ENCODE measurements at regions not wholly inside any gene's neighbourhood (a gene's known extent, or its start where the extent isn't known, plus 50 kb on each side); places are given as distances from the start of the nearest gene placed in this dataset.

- no peaks in the 10 kb centered on the region for H3K27me3 ChIP-seq (ENCODE audit: insufficient read depth, low read length, poor library complexity, severe bottlenecking)
- no peaks in the 10 kb centered on the region for H4K20me1 ChIP-seq (ENCODE audit: insufficient read depth, low read length, poor library complexity, severe bottlenecking)
- H3K4me3 ChIP-seq (ENCODE audit: low read length, poor library complexity, severe bottlenecking), result no peak overlapping the region
- no peak overlapping the region for H3K9ac ChIP-seq (ENCODE audit: low read depth, low read length, poor library complexity, severe bottlenecking)
- no peaks in the 10 kb centered on the region for H3K79me2 ChIP-seq (ENCODE audit: insufficient read depth, low read length)
- H3K4me2 ChIP-seq (ENCODE audit: low read depth, low read length, poor library complexity, severe bottlenecking), result no peak overlapping the region
- no peaks in the 10 kb centered on the region for H3K36me3 ChIP-seq (ENCODE audit: insufficient read depth, low read length)
- no peaks in the 10 kb centered on the region for H3F3A ChIP-seq (ENCODE audit: low read depth)
- no peaks in the 10 kb centered on the region for H3K4me1 ChIP-seq (ENCODE audit: insufficient read depth, low read length, poor library complexity, severe bottlenecking)
- TF ChIP-seq CTCF (conservative IDR thresholded peaks at IDR 0.05; ENCODE audit: low read length) (no peak), EZH2phosphoT487 (IDR thresholded peaks at IDR 0.05; ENCODE audit: borderline replicate concordance) (no peak)
- no peaks in the 10 kb centered on the region for H3K9me2 ChIP-seq (replicated peaks; ENCODE audit: low read depth, low read length)
- no peak overlapping the region for H2AFZ ChIP-seq (ENCODE audit: low read length)
- H3K9me3 ChIP-seq (ENCODE audit: insufficient read depth, low read depth, low read length), result no peaks in the 10 kb centered on the region
These were observed 121.7 kb downstream of the NHLRC3 start for GRCh38 chr13:39159846-39160370.

DNA sequence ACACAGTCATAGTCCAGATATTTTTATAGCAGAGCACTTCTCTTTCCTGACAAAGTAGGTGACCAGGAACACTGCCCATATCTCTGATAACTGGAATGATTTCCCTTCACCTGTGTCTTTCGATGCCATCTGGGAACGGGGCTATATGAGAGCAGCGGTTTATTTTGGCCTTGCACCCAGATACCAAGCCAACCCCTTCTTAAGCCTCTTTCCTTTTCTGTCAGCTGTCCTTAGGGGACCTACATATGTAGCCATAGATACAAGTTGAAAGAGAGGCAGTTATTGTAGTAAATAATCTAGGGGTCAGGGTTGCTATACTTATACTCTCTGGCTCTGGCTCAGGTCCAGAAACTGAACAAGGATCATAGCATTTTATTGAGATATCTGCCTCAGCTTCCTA lies 128.8 kb downstream of the NHLRC3 start:
- H3K4me3 ChIP-seq (ENCODE audit: low read length, poor library complexity, severe bottlenecking), result no peak overlapping the region
- H2AFZ ChIP-seq (ENCODE audit: low read length), result no peak overlapping the region
- H3K79me2 ChIP-seq (ENCODE audit: insufficient read depth, low read length), result no peaks in the 10 kb centered on the region
- H3K36me3 ChIP-seq (ENCODE audit: insufficient read depth, low read length), result no peaks in the 10 kb centered on the region
- no peaks in the 10 kb centered on the region for H3K27me3 ChIP-seq (ENCODE audit: insufficient read depth, low read length, poor library complexity, severe bottlenecking)
- no peaks in the 10 kb centered on the region for H3K9me3 ChIP-seq (ENCODE audit: insufficient read depth, low read depth, low read length)
- no peak overlapping the region for H3K4me2 ChIP-seq (ENCODE audit: low read depth, low read length, poor library complexity, severe bottlenecking)
- TF ChIP-seq EZH2phosphoT487 (IDR thresholded peaks at IDR 0.05; ENCODE audit: borderline replicate concordance) (no peak), CTCF (conservative IDR thresholded peaks at IDR 0.05; ENCODE audit: low read length) (no peak)
- no peak overlapping the region for H3K9ac ChIP-seq (ENCODE audit: low read depth, low read length, poor library complexity, severe bottlenecking)
- H3F3A ChIP-seq (ENCODE audit: low read depth), result no peaks in the 10 kb centered on the region
- no peaks in the 10 kb centered on the region for H4K20me1 ChIP-seq (ENCODE audit: insufficient read depth, low read length, poor library complexity, severe bottlenecking)
- H3K4me1 ChIP-seq (ENCODE audit: insufficient read depth, low read length, poor library complexity, severe bottlenecking), result no peaks in the 10 kb centered on the region
- no peaks in the 10 kb centered on the region for H3K9me2 ChIP-seq (replicated peaks; ENCODE audit: low read depth, low read length)

- Histone ChIP-seq H3K9ac (ENCODE audit: low read depth, low read length, poor library complexity, severe bottlenecking) (no peak overlapping the region), H2AFZ (ENCODE audit: low read length) (no peak overlapping the region), H3K4me2 (ENCODE audit: low read depth, low read length, poor library complexity, severe bottlenecking) (no peak overlapping the region), H3K27me3 (ENCODE audit: insufficient read depth, low read length, poor library complexity, severe bottlenecking) (no peaks in the 10 kb centered on the region), H3K4me1 (ENCODE audit: insufficient read depth, low read length, poor library complexity, severe bottlenecking) (no peaks in the 10 kb centered on the region), H3F3A (ENCODE audit: low read depth) (no peaks in the 10 kb centered on the region), H3K4me3 (ENCODE audit: low read length, poor library complexity, severe bottlenecking) (no peak overlapping the region), H3K9me3 (ENCODE audit: insufficient read depth, low read depth, low read length) (no peaks in the 10 kb centered on the region), H3K79me2 (ENCODE audit: insufficient read depth, low read length) (no peaks in the 10 kb centered on the region), H3K9me2 (replicated peaks; ENCODE audit: low read depth, low read length) (no peaks in the 10 kb centered on the region), H4K20me1 (ENCODE audit: insufficient read depth, low read length, poor library complexity, severe bottlenecking) (no peaks in the 10 kb centered on the region), H3K36me3 (ENCODE audit: insufficient read depth, low read length) (no peaks in the 10 kb centered on the region)
- TF ChIP-seq CTCF (conservative IDR thresholded peaks at IDR 0.05; ENCODE audit: low read length), result no peak
- no peak for TF ChIP-seq EZH2phosphoT487 (IDR thresholded peaks at IDR 0.05; ENCODE audit: borderline replicate concordance)
These were observed 132.5 kb downstream of the NHLRC3 start for GRCh38 chr13:39170711-39171110.

Data from Loucy (cell line).